Activated CD4-positive, CD25-positive, alpha-beta regulatory T cell treated with anti-CD3 and anti-CD28 coated beads, Interleukin-2, amount 50 U/mL, for 72 hours (primary cell): ENCODE measurements at regions not wholly inside any gene's neighbourhood (a gene's known extent, or its start where the extent isn't known, plus 50 kb on each side); places are given as distances from the start of the nearest gene placed in this dataset.
"Not testable (repeated sequence)": the region's sequence is repeated elsewhere in the genome, so short reads cannot be mapped to it uniquely, and the experiment has no call there.

ENCODE experiments used
- DNase-seq: peaks from one replicate; pipeline ENCODE4 v3.0.0; 2021

- not testable (repeated sequence) for DNase-seq
These were observed 68.7 kb upstream of the LIPC start for GRCh38 chr15:58363118-58363517.

GRCh38 chr15:58363673-58364072 lies 68.1 kb upstream of the LIPC start:
- not testable (repeated sequence) for DNase-seq

- DNase-seq, result not testable (repeated sequence)
These were observed 66.7 kb upstream of the LIPC start for GRCh38 chr15:58365098-58365497.

- no peak for DNase-seq
These were observed 62.5 kb upstream of the LIPC start for GRCh38 chr15:58369261-58369701.

GRCh38 chr15:58369956-58370355 lies 61.8 kb upstream of the LIPC start:
- no peak for DNase-seq

GRCh38 chr15:58374147-58374546 lies 57.6 kb upstream of the LIPC start:
- no peak for DNase-seq

- no peak for DNase-seq
These were observed 54.6 kb upstream of the LIPC start for GRCh38 chr15:58377193-58377592.

- DNase-seq, result no peak
These were observed 53.3 kb upstream of the LIPC start for GRCh38 chr15:58378241-58379085.

GRCh38 chr15:58379454-58379853 lies 52.3 kb upstream of the LIPC start:
- not testable (repeated sequence) for DNase-seq

- no peak for DNase-seq
These were observed 51.4 kb upstream of the LIPC start for GRCh38 chr15:58380280-58380945.

GRCh38 chr15:58381697-58382096 lies 50.1 kb upstream of the LIPC start:
- no peak for DNase-seq
